Vagina (tissue), 2 donors: ENCODE measurements at regions not wholly inside any gene's neighbourhood (a gene's known extent, or its start where the extent isn't known, plus 50 kb on each side); places are given as distances from the start of the nearest gene placed in this dataset.

Experiments
- CTCF ChIP-seq, 3 experiments: fragments of 450-650 bp in 2 of 3; fragments of 200-600 bp in 1 of 3; sonication (generic) in 1 of 3; IDR thresholded peaks; one replicate each; pipeline ENCODE4 v1.5.1; 2017 to 2019; ENCODE audit warnings: antibody characterized with exemption in 3 of 3, mild to moderate bottlenecking in 2 of 3, moderate library complexity in 2 of 3
- POLR2A ChIP-seq, 2 donors: fragments of 450-650 bp; IDR thresholded peaks; one replicate each; pipeline ENCODE4 v1.6.1; 2017; ENCODE audit warnings: antibody characterized with exemption in 2 of 2, mild to moderate bottlenecking in 2 of 2, moderate library complexity in 2 of 2
- POLR2AphosphoS5 ChIP-seq, 2 donors: sonication (generic); formaldehyde crosslinking; IDR thresholded peaks; one replicate each; pipeline ENCODE4 v1.9.0; 2017; ENCODE audit warnings: antibody characterized with exemption in 2 of 2, mild to moderate bottlenecking in 2 of 2, low read depth in 1 of 2; ENCODE audit not compliant: insufficient read depth in 1 of 2

DNA sequence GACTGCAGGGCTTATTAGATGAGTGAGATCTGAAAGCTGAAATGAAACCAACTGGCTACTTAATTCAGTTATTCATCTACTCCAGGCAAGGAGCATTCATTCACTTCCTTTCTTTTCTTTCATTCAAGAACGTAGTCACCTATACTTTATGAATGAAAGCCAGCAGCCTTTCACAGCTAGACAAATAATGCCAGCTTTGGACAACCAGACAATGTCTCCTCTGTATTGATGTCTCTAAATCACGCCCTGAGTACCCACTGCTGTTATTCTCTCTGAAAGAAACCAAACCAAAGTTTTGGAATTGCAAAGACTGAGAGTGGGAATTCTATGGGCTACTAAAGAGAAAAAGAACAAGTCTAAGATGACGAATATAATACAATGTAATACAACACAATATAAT is 121.2 kb upstream of the PTPN3 start:
- TF ChIP-seq CTCF (IDR thresholded peaks at IDR 0.05), result no peak
- no peak for TF ChIP-seq POLR2A (IDR thresholded peaks at IDR 0.05)
- no peak for TF ChIP-seq POLR2AphosphoS5 (IDR thresholded peaks at IDR 0.05; ENCODE audit: insufficient read depth in 1 of 2, low read depth in 1 of 2)
